Prostate gland (tissue), 2 donors: ENCODE measurements at regions not wholly inside any gene's neighbourhood (a gene's known extent, or its start where the extent isn't known, plus 50 kb on each side); places are given as distances from the start of the nearest gene placed in this dataset.
"Not testable (repeated sequence)": the region's sequence is repeated elsewhere in the genome, so short reads cannot be mapped to it uniquely, and the experiment has no call there.

ENCODE experiments used
- DNase-seq: peaks from one replicate; pipeline ENCODE4 v3.0.0-alpha.2; 2019; ENCODE audit warnings: low spot score
- H3K27ac ChIP-seq, 2 donors: fragments of 200-600 bp; sonication (generic); 2 replicates each; pipeline ENCODE4 v1.5.1; 2017 to 2019
- H3K27me3 ChIP-seq: fragments of 200-600 bp; sonication (generic); replicated peaks from 2 replicates; pipeline ENCODE4 v1.5.1; 2019; ENCODE audit not compliant: insufficient read depth
- H3K36me3 ChIP-seq, 2 donors: fragments of 200-600 bp; sonication (generic); 1 replicate in 1 of 2; 2 replicates in 1 of 2; pipeline versions ENCODE4 v1.5.1 to v1.8.1; 2017 to 2019
- H3K4me1 ChIP-seq: fragments of 200-600 bp; sonication (generic); replicated peaks from 2 replicates; pipeline ENCODE4 v1.5.1; 2019
- H3K4me3 ChIP-seq, 2 donors: fragments of 200-600 bp; sonication (generic); 2 replicates each; pipeline ENCODE4 v1.5.1; 2017 to 2019
- H3K9me3 ChIP-seq: fragments of 200-600 bp; sonication (generic); 2 replicates; pipeline ENCODE4 v1.5.1; 2017
- POLR2A ChIP-seq: fragments of 450-650 bp; IDR thresholded peaks from one replicate; pipeline ENCODE4 v1.6.1; 2016; ENCODE audit warnings: antibody characterized with exemption, mild to moderate bottlenecking
- POLR2AphosphoS5 ChIP-seq: sonication (generic); formaldehyde crosslinking; IDR thresholded peaks from one replicate; pipeline ENCODE4 v1.6.1; 2017; ENCODE audit warnings: antibody characterized with exemption
- WGBS: methylation state at CpG from one replicate; pipeline ENCODE4 v1.1.5; 2018; 5-methylcytosine and 5-hydroxymethylcytosine counted together
- intact Hi-C: fragments of 100-400 bp; cut with DNase I; formaldehyde crosslinking; loops from one replicate; pipeline ENCODE4 v1.14.2; 2022
- TF ChIP-seq, protein P1 (sequence below), 4 experiments: fragments of 200-600 bp in 2 of 4; fragments of 450-650 bp in 2 of 4; sonication (generic) in 2 of 4; IDR thresholded peaks; 1 replicate in 3 of 4; 2 replicates in 1 of 4; pipeline ENCODE4 v1.5.1; 2016 to 2019; ENCODE audit warnings: antibody characterized with exemption in 4 of 4, mild to moderate bottlenecking in 2 of 4, moderate library complexity in 2 of 4

GRCh38 chr18:21960189-21960588 lies 209.2 kb upstream of the GATA6 start:
- intact Hi-C loops, result no loop called here
- WGBS, result 78% methylated on average over 8 of the region's 8 CpGs
- DNase-seq, result no peak
- Histone ChIP-seq H3K4me1 (no peaks in the 10 kb centered on the region), H3K9me3 (no peaks in the 10 kb centered on the region), H3K27ac (no peak overlapping the region), H3K36me3 (no peaks in the 10 kb centered on the region), H3K4me3 (no peak overlapping the region), H3K27me3 (no peaks in the 10 kb centered on the region)
- no peak for TF ChIP-seq POLR2AphosphoS5
- TF ChIP-seq POLR2A, result no peak
- TF ChIP-seq, protein P1, sequence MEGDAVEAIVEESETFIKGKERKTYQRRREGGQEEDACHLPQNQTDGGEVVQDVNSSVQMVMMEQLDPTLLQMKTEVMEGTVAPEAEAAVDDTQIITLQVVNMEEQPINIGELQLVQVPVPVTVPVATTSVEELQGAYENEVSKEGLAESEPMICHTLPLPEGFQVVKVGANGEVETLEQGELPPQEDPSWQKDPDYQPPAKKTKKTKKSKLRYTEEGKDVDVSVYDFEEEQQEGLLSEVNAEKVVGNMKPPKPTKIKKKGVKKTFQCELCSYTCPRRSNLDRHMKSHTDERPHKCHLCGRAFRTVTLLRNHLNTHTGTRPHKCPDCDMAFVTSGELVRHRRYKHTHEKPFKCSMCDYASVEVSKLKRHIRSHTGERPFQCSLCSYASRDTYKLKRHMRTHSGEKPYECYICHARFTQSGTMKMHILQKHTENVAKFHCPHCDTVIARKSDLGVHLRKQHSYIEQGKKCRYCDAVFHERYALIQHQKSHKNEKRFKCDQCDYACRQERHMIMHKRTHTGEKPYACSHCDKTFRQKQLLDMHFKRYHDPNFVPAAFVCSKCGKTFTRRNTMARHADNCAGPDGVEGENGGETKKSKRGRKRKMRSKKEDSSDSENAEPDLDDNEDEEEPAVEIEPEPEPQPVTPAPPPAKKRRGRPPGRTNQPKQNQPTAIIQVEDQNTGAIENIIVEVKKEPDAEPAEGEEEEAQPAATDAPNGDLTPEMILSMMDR (IDR thresholded peaks at IDR 0.05), result no peak

- WGBS, result 85% methylated on average over 5 of the region's 5 CpGs
- no peak for DNase-seq
- intact Hi-C loops, result no loop called here
These were observed 206.1 kb upstream of the GATA6 start for GRCh38 chr18:21963336-21963735.

GRCh38 chr18:21968338-21968737 lies 201.1 kb upstream of the GATA6 start:
- WGBS, result 91% methylated on average over 4 of the region's 4 CpGs
- H3K4me3 ChIP-seq, result no peak overlapping the region
- no peaks in the 10 kb centered on the region for H3K36me3 ChIP-seq
- H3K9me3 ChIP-seq, result no peaks in the 10 kb centered on the region
- intact Hi-C loops, result no loop called here
- H3K4me1 ChIP-seq, result no peaks in the 10 kb centered on the region
- TF ChIP-seq, protein P1 (IDR thresholded peaks at IDR 0.05), result no peak
- no peak overlapping the region for H3K27ac ChIP-seq
- no peak for DNase-seq
- no peaks in the 10 kb centered on the region for H3K27me3 ChIP-seq

More at GRCh38 chr18:21963336-21963735, 206.1 kb upstream of the GATA6 start:
- no peaks in the 10 kb centered on the region for H3K36me3 ChIP-seq
- no peak overlapping the region for H3K27ac ChIP-seq
- no peaks in the 10 kb centered on the region for H3K27me3 ChIP-seq
- TF ChIP-seq POLR2AphosphoS5 (no peak), POLR2A (no peak)
- TF ChIP-seq, protein P1 (IDR thresholded peaks at IDR 0.05), result no peak
- no peaks in the 10 kb centered on the region for H3K4me1 ChIP-seq
- H3K9me3 ChIP-seq, result no peaks in the 10 kb centered on the region
- no peak overlapping the region for H3K4me3 ChIP-seq

DNA sequence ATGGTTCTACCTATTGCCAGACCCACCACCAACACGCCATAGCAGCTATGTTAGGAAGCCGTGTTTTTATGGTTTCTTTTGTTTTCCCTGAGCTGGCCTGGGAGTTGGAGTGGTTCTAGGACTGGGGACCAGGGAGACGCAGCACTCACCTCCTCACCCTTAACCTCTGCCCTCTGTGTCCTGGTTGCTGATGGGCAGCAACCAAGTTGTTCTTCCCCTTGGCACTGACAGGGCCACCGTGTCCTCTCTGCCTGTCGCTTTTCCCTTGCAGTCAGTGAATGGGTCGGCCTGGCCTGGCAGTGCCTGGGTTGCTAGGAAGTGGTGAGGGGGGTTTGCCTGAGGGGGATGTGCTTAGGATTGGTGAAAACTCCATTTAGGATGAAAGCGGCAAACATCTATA lies 197.1 kb upstream of the GATA6 start:
- no peak for TF ChIP-seq POLR2A
- TF ChIP-seq, protein P1 (IDR thresholded peaks at IDR 0.05), result no peak
- no peak for TF ChIP-seq POLR2AphosphoS5
- Histone ChIP-seq H3K27me3 (no peaks in the 10 kb centered on the region), H3K4me1 (no peaks in the 10 kb centered on the region), H3K27ac (no peak overlapping the region), H3K9me3 (no peaks in the 10 kb centered on the region), H3K36me3 (no peaks in the 10 kb centered on the region), H3K4me3 (no peak overlapping the region)
- no peak for DNase-seq
- WGBS, result 44% methylated on average over 7 of the region's 7 CpGs
- intact Hi-C loops, result no loop called here

- H3K27ac ChIP-seq, H3K4me3 ChIP-seq, H3K9me3 ChIP-seq, H3K27me3 ChIP-seq, DNase-seq, H3K36me3 ChIP-seq, H3K4me1 ChIP-seq, intact Hi-C loops: not testable (repeated sequence)
- 91% methylated on average over 1 of the region's 1 CpG for WGBS
These were observed 193.4 kb upstream of the GATA6 start for GRCh38 chr18:21975954-21976353.
